GM19438 (cell line): ENCODE measurements at regions not wholly inside any gene's neighbourhood (a gene's known extent, or its start where the extent isn't known, plus 50 kb on each side); places are given as distances from the start of the nearest gene placed in this dataset.
A peak's percentile ranks its signal among the peaks of the same experiment; 100 is the strongest.
"Not testable (repeated sequence)": the region's sequence is repeated elsewhere in the genome, so short reads cannot be mapped to it uniquely, and the experiment has no call there.

Experiments used
- ATAC-seq: cut with Tn5 transposase; IDR thresholded peaks from one replicate; pipeline ENCODE4 v1.9.1; 2021; ENCODE audit warnings: low read depth; ENCODE audit not compliant: unreplicated experiment

DNA sequence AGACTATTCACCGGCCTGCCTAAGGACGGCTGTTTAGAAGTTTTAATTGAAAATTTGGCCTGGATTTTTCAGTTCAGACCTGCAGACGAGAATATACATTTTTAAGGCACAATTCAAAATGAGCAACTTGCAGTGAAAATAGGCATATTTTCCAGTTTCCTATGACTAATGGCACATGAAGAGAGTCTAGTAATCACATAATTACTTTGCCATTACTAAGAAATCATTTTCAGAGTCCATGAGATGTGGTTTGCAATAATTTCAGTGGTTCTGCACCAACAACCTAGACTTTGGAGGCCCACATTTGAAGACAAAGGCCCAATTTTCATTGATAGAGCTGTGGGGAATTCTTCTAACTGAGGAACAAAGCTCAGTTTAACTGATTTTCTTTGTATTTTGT lies 205.3 kb downstream of the SOX2 start:
- no peak for ATAC-seq

- ATAC-seq = no peak
Observed at GRCh38 chr3:181919375-181919774, 207.7 kb downstream of the SOX2 start.

DNA sequence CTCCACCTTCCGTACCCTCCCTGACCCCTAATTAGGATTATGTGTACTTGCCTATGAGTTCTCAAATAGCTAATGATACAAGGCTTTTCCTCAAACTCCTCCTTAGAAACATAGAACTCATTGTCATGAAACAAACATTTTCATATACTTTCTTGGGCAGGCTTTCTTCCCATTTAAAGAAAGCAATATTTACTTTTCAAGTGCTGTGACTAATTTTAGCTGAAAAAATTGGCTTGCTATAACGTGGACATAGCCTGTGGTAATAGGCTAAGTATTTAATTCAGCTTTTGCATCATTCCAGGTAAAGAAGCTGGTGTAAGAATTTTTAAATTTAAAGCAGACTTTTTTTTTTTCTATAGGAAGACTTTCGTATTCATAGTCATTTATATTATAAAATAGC lies 208.7 kb downstream of the SOX2 start:
- ATAC-seq = no peak

DNA sequence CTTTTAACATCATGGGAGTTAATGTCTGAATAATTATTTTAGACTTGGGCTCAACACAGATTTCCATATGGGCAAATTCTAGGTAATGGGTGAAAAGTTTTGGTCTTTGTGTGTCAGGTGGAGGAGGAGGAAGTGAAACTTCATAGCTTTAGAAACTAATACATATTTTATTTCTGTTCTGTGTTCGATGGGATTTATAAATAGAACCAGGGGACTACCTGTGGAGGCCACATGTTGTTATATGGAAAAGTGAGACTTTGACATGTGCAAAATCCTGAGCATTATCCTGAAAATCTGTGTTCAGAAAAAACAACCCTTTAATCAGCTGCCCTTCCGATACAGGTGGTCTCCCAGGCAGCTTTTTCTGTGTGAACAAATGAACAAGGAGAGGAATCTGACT lies 209.5 kb downstream of the SOX2 start:
- ATAC-seq = peak; percentile 93

DNA sequence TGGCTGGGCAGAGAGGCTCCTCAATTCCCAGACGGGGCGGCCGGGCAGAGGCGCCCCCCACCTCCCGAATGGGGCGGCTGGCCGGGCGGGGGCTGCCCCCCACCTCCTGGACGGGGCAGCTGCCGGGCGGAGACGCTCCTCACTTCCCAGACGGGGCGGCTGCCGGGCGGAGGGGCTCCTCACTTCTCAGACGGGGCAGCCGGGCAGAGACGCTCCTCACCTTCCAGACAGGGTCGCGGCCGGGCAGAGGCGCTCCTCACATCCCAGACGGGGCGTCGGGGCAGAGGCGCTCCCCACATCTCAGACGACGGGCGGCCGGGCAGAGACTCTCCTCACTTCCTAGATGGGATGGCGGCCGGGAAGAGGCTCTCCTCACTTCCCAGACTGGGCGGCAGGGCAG lies 214.1 kb downstream of the SOX2 start:
- ATAC-seq = not testable (repeated sequence)

DNA sequence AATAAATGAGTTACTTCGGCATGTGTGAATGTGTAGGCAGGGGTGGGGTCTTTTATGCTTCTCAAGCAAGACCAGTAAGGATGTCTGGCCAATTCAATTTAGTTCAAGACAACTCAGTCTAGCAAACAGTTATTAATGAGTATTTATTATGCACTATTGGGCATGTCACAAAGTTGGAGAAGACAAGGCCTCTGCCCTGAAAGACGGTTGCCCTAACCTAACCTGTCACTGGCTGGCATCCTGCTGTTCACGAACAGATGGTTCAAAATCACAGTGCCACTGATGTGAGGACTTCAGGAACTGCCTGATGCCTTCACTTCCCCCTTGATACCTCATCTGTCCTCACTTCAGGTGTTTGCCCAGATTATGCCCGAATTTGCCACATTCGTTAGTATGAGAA lies 217.8 kb downstream of the SOX2 start:
- no peak for ATAC-seq

DNA sequence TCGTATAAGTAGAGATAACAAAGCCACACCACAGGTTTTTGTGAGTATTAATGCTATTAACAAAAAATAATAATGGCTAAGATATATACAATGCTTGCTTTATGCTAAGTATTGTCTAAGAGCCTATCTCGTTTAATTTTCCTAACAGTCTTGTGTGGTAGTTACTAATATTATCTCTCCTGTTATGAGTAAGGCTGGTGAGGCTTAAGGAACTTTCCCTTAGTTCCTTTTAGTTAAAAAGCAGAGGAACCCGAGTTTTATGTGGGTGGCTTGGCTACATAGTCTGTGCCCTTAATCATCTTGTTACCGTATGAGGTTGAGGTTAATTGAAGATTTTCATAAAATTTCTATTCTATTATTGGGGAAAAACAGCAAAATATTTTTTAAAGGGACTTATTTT lies 218.4 kb downstream of the SOX2 start:
- no peak for ATAC-seq

DNA sequence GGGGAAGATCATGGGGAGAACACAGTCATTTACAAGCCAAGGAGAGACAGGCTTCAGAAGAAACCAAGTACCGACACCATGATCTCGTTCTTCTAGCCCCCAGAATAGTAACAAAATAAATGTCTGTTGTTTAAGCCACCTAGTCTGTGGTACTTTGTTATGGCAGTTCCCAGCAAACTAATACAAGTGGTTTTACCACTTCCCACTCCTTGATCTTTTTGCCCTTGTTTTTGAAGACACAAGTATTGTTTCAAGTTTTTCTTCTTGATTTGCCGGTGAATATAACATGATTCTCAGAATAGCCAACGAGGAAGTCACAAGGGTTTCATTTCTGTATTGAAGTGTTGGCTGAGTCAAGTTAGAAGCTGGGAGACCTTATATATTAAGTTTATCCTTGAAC lies 220.3 kb downstream of the SOX2 start:
- ATAC-seq = peak; percentile 76

- ATAC-seq = no peak
Observed at GRCh38 chr3:181933052-181933618, 221.4 kb downstream of the SOX2 start.

GRCh38 chr3:181935915-181936314 lies 224.2 kb downstream of the SOX2 start:
- no peak for ATAC-seq

GRCh38 chr3:181936774-181937173 lies 225.0 kb downstream of the SOX2 start:
- ATAC-seq = no peak

DNA sequence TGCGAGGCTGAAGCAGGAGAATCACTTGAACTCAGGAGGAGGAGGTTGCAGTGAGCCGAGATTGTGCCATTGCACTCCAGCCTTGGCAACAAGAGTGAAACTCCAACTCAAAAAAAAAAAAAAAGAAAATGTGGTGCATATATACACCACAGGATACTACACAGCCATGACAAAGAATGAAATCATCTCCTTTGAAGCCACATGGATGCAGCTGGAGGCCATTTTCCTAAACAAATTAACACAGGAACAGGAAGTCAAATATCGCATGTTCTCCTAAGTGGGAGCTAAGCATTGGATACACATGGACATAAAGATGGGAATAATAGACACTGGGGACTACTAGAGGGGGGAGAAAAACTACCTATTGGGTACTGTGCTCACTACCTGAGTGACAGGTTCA lies 226.9 kb downstream of the SOX2 start:
- ATAC-seq = not testable (repeated sequence)

- no peak for ATAC-seq
Observed at GRCh38 chr3:181940703-181941102, 229.0 kb downstream of the SOX2 start.

DNA sequence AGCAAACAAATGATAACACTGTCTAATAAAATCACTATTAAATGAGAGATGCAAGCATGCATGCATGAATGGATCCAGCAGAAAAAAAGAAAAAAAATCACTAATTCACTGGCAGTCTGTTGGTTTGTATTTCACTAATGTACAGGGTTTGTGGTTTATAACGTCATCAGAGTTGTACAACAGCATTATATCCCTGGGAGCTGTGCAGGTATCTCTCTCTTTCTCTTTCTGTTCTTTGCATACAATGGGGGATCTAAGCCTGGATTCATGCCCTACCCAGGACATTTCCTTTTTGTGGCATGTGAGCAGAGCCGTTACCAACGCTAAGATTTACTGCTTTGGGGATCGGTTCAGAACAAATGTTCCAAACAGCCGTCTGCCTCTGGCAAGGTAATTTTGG lies 229.5 kb downstream of the SOX2 start:
- ATAC-seq = no peak

DNA sequence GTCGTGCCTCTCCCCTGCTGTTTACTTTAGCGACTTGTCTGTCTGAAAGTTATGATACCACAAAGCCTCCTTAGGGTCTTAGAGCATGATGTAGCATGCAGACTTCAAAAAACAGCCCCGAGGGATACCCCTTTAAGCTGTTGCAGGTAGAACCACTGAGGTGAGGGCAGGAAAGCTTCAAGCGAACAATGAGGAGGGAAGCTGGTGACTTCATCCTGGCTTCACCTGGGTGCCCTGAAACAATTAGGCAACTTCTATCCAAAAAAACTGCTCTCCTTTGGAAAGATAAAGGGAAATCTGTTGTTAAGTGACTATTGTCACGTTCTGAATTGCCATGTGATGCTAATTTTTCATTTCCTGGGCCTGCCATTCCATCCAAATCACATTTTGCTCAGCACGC lies 231.6 kb downstream of the SOX2 start:
- ATAC-seq = no peak

DNA sequence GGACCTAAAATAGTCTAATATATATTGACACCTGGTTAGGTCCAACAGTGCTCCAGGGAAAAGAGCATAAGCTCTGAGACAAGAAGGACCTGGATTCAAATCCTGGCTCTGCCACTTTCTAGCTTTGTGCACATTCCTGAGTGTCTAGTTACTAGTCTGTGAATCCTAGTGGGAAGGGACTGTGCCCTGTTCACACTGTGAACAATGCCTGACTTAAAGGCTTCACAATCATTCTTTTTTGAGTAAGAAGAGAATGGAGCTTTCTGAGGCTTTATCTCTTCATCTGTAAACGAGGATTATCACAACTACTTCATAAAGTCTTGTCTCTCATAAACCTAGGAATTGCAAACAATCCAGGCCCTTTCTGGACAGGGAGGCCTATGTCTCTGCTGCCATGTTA lies 235.9 kb downstream of the SOX2 start:
- ATAC-seq = no peak

GRCh38 chr3:181948286-181948685 lies 236.6 kb downstream of the SOX2 start:
- no peak for ATAC-seq

- no peak for ATAC-seq
Observed at GRCh38 chr3:181952221-181952620, 240.5 kb downstream of the SOX2 start.

DNA sequence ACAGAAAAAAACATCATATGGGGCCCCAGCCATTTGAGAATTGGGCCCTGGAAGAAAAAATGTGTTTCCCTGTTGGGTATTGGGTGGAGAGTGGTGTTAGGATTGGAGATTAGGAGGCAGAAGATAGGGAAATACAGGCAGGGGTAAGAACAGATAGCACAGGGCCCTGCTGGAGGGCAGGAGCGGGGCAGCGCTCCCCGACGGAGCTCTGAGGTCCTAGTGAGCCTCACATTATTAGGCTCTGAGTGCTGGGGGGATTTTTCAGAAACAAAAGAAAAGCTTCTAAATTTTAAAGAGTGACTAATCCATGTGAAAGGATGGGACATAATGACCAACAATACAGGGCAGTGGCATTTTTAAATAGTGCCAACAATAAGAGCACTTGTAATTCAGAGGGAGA lies 241.2 kb downstream of the SOX2 start:
- no peak for ATAC-seq

DNA sequence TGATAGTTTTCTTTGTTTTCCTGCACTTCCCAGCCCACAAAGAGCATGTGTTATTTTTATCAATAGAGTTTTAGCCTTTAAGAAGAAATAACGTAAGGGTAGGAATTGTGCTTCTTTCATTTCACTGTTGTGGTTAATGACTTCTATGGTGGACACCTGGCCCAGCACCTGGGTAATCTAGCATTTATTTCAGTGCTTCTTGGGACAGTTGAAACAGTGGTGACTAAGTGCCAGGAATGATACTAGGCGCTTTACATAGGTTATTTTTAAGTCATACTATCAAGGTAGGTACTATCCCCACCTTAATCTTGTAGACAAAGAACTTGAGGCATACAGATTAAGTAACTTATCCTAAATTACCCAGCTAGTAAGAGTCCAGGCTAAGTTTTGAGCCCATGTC lies 243.8 kb downstream of the SOX2 start:
- no peak for ATAC-seq

GRCh38 chr3:181956122-181956521 lies 244.4 kb downstream of the SOX2 start:
- ATAC-seq = no peak

DNA sequence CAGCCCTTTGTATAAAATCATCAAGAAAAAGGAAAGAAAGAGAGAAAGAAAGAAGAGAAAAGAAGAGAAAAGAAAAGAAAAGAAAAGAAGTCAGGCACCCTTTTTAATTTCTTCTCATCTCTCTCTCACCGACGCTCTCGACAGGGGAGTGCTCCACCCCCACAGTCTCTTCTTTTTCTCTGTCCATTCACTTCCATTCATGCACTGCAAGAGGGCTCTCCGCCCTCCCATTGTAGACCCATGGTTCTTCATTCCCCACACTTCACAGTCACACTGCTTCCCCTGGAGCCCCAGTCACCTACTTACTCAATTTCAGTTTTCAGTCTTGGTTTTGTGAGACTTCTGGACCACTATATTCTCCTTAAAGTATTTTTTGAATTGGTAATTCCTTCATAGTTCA lies 254.7 kb downstream of the SOX2 start:
- no peak for ATAC-seq

DNA sequence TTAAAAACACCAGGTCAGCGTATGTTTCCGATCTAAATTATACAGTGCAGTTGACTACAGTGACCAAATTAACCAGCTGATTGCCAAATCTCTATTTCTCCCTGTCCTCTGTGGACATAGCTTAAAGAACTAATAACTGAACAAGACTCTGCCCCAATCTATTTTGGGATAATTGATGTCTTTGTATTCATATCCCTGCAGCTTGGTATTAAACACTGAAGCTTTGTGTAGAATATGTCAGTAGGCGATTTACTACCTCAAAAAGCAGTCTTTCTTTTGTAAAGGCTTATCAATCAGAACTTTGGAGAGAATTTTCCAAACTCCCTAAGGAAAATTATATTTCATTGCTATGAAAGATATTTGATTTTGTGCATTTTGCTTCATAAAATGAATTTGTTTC lies 258.2 kb downstream of the SOX2 start:
- no peak for ATAC-seq
